PC-3 (cell line): ENCODE measurements at regions not wholly inside any gene's neighbourhood (a gene's known extent, or its start where the extent isn't known, plus 50 kb on each side); places are given as distances from the start of the nearest gene placed in this dataset.

Source experiments
- ATAC-seq: fragments of 200-7000 bp; cut with Tn5 transposase; 2 replicates; pipeline ENCODE4 v1.9.1; 2020; ENCODE audit warnings: mild to moderate bottlenecking, moderate library complexity
- BruUV-seq: library from RNA; stranded (reverse); fragments of 400-500 nt; replicated peaks from 2 replicates; lab custom pipeline; 2021; lab: Mats Ljungman, UMichigan
- CTCF ChIA-PET: fragments of 300-600 bp; sonication (Branson Sonifier 250); formaldehyde crosslinking; loops from one replicate; lab custom pipeline; 2022; ENCODE audit warnings: antibody characterized with exemption; lab: Charles Lee
- POLR2A ChIA-PET: fragments of 300-600 bp; sonication (Branson Sonifier 250); formaldehyde crosslinking; loops from one replicate; lab custom pipeline; 2022; ENCODE audit warnings: antibody characterized with exemption; ENCODE audit not compliant: unreplicated experiment; lab: Charles Lee
- DNase-seq: peaks from one replicate; pipeline ENCODE4 v3.0.0-alpha.2; 2015
- H2AFZ ChIP-seq: fragments of 300-600 bp; sonication (generic); 2 replicates; pipeline ENCODE4 v1.6.0; 2016; ENCODE audit warnings: antibody characterized with exemption, low read length
- H3F3A ChIP-seq: fragments of 300-600 bp; sonication (generic); one replicate; pipeline ENCODE4 v1.6.0; 2017; ENCODE audit warnings: antibody characterized with exemption, low read length, control low read depth, mild to moderate bottlenecking; ENCODE audit not compliant: unreplicated experiment
- H3K27ac ChIP-seq: fragments of 300-600 bp; sonication (generic); 2 replicates; pipeline ENCODE4 v1.5.1; 2016; ENCODE audit warnings: mild to moderate bottlenecking, low read length
- H3K27me3 ChIP-seq: fragments of 300-600 bp; sonication (generic); 2 replicates; pipeline ENCODE4 v1.6.1; 2016; ENCODE audit warnings: low read length, mixed read lengths
- H3K36me3 ChIP-seq: fragments of 300-600 bp; sonication (generic); 2 replicates; pipeline ENCODE4 v1.6.1; 2016; ENCODE audit warnings: low read depth, mixed run types, low read length, mixed read lengths
- H3K4me1 ChIP-seq: fragments of 300-600 bp; sonication (generic); 2 replicates; pipeline ENCODE4 v1.5.1; 2016; ENCODE audit warnings: low read length; ENCODE audit not compliant: insufficient read depth
- H3K4me2 ChIP-seq: fragments of 300-600 bp; sonication (generic); 2 replicates; pipeline ENCODE4 v1.6.0; 2016; ENCODE audit warnings: low read length
- H3K4me3 ChIP-seq: fragments of 300-600 bp; sonication (generic); 2 replicates; pipeline ENCODE4 v1.5.1; 2016; ENCODE audit warnings: mild to moderate bottlenecking, low read length, mixed read lengths
- H3K79me2 ChIP-seq: fragments of 300-600 bp; sonication (generic); 2 replicates; pipeline ENCODE4 v1.6.1; 2017; ENCODE audit warnings: low read length, mixed read lengths
- H3K9ac ChIP-seq: fragments of 300-600 bp; sonication (generic); 2 replicates; pipeline ENCODE4 v1.6.0; 2016; ENCODE audit warnings: mild to moderate bottlenecking, low read length
- H3K9me2 ChIP-seq: fragments of 300-600 bp; sonication (generic); replicated peaks from 2 replicates; pipeline ENCODE4 v1.6.1; 2016; ENCODE audit warnings: mixed run types, low read length, mixed read lengths
- H3K9me3 ChIP-seq: fragments of 300-600 bp; sonication (generic); 2 replicates; pipeline ENCODE4 v1.6.1; 2016; ENCODE audit warnings: low read length, mixed read lengths
- H4K20me1 ChIP-seq: fragments of 300-600 bp; sonication (generic); 2 replicates; pipeline ENCODE4 v1.6.1; 2016; ENCODE audit warnings: low read length, mixed read lengths
- EZH2 ChIP-seq: fragments of 300-600 bp; sonication (generic); IDR thresholded peaks from one replicate; pipeline ENCODE4 v1.6.1; 2017; ENCODE audit warnings: antibody characterized with exemption, mild to moderate bottlenecking, low read length; ENCODE audit not compliant: unreplicated experiment
- EZH2phosphoT487 ChIP-seq: fragments of 300-600 bp; sonication (generic); IDR thresholded peaks from 2 replicates; pipeline ENCODE4 v1.6.1; 2018; ENCODE audit warnings: mild to moderate bottlenecking, antibody characterized with exemption, low read length, borderline replicate concordance
- intact Hi-C: fragments of 100-400 bp; cut with micrococcal nuclease; formaldehyde crosslinking; loops from 2 replicates; pipeline ENCODE4 v1.9.0; 2023
- TF ChIP-seq, protein P1 (sequence below): fragments of 300-600 bp; sonication (generic); conservative IDR thresholded peaks from 2 replicates; pipeline ENCODE4 v1.5.1; 2017; ENCODE audit warnings: antibody characterized with exemption, low read depth, mild to moderate bottlenecking, low read length

DNA sequence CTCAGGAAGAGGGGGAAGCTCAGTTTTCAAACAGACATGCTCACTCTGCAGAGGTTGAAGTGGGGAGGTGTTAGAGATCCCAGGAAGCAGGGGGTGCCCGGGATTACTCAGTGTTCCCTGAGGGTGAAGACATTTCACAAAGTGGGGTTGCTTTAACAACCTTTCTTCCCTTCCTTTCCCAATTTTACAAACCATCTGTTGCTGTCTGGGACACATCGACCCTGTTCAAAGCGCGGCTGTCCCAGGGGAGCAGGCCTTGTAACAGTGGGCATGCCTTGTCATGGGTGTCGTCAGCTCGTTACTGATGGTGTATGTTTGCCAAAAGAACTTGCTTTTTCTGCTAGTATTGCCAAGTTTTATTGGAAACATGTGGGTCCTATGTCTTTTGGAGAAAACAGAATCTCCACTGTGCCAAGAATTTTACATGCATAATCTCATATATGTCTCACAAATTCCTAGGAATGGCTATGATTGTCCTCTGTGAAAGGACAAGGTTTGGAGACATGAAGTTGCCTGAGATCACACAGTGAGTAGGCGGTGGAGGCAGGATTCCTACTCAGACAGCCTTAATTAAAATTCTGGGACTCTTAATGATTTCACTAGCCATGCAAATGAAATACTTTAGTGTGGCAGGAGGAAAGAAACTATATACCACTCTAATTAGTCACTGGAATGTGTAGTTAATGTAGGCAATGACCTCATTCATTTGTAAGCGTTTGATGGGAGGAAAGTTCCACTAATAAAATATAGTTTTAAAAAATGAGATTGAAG is 198.9 kb downstream of the NXNL2 start:
- Histone ChIP-seq H3K4me3 (no peak overlapping the region), H3K9ac (no peak overlapping the region), H3K4me2 (no peak overlapping the region), H3K27ac (no peak overlapping the region), H3K9me3 (no peaks in the 10 kb centered on the region), H2AFZ (no peak overlapping the region), H3K36me3 (no peaks in the 10 kb centered on the region), H3K9me2 (no peaks in the 10 kb centered on the region), H3K79me2 (no peaks in the 10 kb centered on the region), H3K27me3 (no peaks in the 10 kb centered on the region), H3K4me1 (no peaks in the 10 kb centered on the region), H3F3A (no peaks in the 10 kb centered on the region), H4K20me1 (no peaks in the 10 kb centered on the region)
- no TSS peak for BruUV-seq
- ATAC-seq, result no peak
- ChIA-PET CTCF (no interaction called here), POLR2A (no interaction called here)
- intact Hi-C loops, result no loop called here
- no peak for DNase-seq
- TF ChIP-seq, protein P1, sequence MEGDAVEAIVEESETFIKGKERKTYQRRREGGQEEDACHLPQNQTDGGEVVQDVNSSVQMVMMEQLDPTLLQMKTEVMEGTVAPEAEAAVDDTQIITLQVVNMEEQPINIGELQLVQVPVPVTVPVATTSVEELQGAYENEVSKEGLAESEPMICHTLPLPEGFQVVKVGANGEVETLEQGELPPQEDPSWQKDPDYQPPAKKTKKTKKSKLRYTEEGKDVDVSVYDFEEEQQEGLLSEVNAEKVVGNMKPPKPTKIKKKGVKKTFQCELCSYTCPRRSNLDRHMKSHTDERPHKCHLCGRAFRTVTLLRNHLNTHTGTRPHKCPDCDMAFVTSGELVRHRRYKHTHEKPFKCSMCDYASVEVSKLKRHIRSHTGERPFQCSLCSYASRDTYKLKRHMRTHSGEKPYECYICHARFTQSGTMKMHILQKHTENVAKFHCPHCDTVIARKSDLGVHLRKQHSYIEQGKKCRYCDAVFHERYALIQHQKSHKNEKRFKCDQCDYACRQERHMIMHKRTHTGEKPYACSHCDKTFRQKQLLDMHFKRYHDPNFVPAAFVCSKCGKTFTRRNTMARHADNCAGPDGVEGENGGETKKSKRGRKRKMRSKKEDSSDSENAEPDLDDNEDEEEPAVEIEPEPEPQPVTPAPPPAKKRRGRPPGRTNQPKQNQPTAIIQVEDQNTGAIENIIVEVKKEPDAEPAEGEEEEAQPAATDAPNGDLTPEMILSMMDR, result no peak
- TF ChIP-seq EZH2, result no peak

DNA sequence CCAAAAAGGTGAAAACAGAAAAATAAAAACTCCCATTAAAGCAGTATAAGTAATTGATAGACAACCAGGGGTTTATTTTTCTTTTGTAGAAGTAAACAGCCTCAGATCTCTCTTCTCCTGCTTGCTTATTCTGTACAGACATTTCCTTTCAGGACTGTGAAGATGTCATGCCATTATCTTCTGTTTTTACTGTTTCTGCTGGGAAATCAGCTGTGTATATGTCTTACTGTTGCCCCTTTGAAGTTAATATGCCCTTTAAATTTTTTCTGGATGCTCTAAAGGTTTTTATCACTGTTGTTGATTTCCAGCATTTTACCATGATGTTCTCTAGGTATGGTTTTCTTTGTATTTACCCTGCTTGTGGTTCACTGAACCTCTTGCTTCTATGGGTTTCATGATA is 199.5 kb downstream of the NXNL2 start:
- Histone ChIP-seq H2AFZ (no peak overlapping the region), H4K20me1 (no peaks in the 10 kb centered on the region), H3K4me1 (no peaks in the 10 kb centered on the region), H3F3A (no peaks in the 10 kb centered on the region), H3K4me2 (no peak overlapping the region), H3K9me2 (no peaks in the 10 kb centered on the region), H3K27ac (no peak overlapping the region), H3K4me3 (no peak overlapping the region), H3K36me3 (no peaks in the 10 kb centered on the region), H3K27me3 (no peaks in the 10 kb centered on the region), H3K9ac (no peak overlapping the region), H3K79me2 (no peaks in the 10 kb centered on the region), H3K9me3 (no peaks in the 10 kb centered on the region)
- TF ChIP-seq, protein P1, result no peak
- TF ChIP-seq EZH2phosphoT487 (no peak), EZH2 (no peak)
- ATAC-seq, result no peak
- POLR2A ChIA-PET, result no interaction called here
- CTCF ChIA-PET, result no interaction called here
- intact Hi-C loops, result no loop called here
- DNase-seq, result no peak
- no TSS peak for BruUV-seq

DNA sequence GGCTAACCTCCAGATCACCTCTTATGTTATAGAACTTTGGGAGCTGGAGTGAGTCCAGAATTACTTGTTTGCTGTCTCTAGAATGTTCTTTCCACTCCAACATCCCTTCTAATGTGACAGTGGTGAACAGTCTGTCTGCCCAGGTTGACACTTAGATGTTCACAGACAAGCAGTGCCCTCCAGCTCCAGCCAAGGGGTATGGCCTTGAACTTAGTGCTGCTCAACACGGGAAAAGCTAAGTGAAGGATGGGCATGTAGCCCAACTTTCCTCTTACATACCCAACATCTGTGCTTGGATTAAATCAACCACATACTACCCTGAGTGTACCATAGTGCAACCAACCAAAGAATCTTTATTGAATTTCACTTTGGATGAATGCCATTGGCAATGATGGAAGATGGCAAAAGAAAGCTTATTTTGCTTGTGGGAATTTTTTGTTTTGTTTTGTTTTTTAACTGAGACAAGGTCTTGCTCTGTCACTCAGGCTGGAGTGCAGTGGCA is 201.2 kb downstream of the NXNL2 start:
- ChIA-PET CTCF (no interaction called here), POLR2A (no interaction called here)
- TF ChIP-seq EZH2phosphoT487 (no peak), EZH2 (no peak)
- TF ChIP-seq, protein P1, result no peak
- no peak for DNase-seq
- Histone ChIP-seq H3K4me1 (no peaks in the 10 kb centered on the region), H4K20me1 (no peaks in the 10 kb centered on the region), H3K79me2 (no peaks in the 10 kb centered on the region), H3K9me2 (no peaks in the 10 kb centered on the region), H3K9me3 (no peaks in the 10 kb centered on the region), H3K36me3 (no peaks in the 10 kb centered on the region), H3K4me2 (no peak overlapping the region), H3K27ac (no peak overlapping the region), H3K4me3 (no peak overlapping the region), H2AFZ (no peak overlapping the region), H3K9ac (no peak overlapping the region), H3F3A (no peaks in the 10 kb centered on the region), H3K27me3 (no peaks in the 10 kb centered on the region)
- intact Hi-C loops, result no loop called here
- ATAC-seq, result no peak
- no TSS peak for BruUV-seq
